Erythroblast (primary cell): ENCODE measurements at regions not wholly inside any gene's neighbourhood (a gene's known extent, or its start where the extent isn't known, plus 50 kb on each side); places are given as distances from the start of the nearest gene placed in this dataset.

Source experiments
- GATA1 ChIP-seq: IDR thresholded peaks from 2 replicates; pipeline ENCODE4 v1.6.1; 2011; ENCODE audit warnings: low read depth, mild to moderate bottlenecking, control low read depth, low read length, moderate library complexity
- POLR2A ChIP-seq: IDR thresholded peaks from 2 replicates; pipeline ENCODE4 v1.6.1; 2011; ENCODE audit warnings: mild to moderate bottlenecking, low read length

- TF ChIP-seq GATA1 (no peak), POLR2A (no peak)
Measured at GRCh38 chr3:40715551-40715950, 190.8 kb downstream of the ZNF621 start.
